ENCODE measurements at regions not wholly inside any gene's neighbourhood (a gene's known extent, or its start where the extent isn't known, plus 50 kb on each side); places are given as distances from the start of the nearest gene placed in this dataset.
"Not testable (repeated sequence)": the region's sequence is repeated elsewhere in the genome, so short reads cannot be mapped to it uniquely, and the experiment has no call there.

DNA sequence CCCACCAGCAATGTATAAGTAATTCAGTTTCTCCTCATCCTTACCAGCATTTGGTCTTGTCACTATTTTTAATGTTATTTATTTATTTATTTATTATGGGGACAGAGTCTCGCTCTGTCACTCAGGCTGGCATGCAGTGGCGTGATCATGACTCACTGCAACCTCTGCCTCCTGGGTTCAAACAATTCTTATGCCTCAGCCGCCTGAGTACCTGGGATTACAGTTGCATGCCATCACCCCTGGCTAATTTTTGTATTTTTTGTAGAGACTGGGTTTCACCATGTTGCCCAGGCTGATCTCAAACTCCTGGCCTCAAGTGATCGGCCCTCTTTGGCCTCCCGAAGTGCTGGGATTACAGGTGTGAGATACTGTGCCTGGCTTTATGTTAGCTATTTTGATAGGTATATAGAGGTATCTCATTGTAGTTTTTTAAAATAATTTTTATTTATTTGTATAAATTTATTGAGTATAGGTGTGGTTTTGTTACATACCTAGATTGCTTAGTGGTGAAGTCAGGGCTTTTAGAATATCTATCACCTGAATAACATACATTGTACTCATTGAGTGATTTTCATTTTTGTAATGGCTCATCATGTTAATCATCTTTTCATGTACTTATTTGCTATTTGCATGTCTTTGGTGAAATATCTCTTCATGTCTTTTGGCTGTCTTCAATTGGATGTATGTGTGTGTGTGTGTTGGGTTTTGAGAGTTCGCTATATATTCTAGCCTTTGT is 53.3 kb downstream of the TANC2 start:
- DNase-seq: no peak

DNA sequence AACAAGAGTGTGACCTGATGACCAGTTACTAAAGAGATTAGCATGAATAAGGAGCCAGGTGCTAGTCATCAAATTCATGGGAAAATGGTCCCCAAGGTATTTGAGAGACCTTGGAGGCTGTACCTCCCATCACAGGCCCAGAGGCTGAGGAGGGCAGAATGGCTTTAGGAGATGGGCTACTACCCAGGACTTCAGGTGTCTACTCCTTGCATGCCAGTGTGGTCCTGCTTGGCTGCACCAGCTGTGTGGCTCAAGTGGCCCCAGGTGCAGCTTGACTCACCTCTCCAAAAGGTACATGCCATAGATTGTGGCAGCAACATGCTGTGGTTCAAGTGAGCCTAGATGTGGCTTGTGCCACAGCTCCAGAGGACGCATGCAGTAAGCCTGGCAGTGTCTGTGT is 56.5 kb downstream of the TANC2 start:
- no peak for DNase-seq

DNA sequence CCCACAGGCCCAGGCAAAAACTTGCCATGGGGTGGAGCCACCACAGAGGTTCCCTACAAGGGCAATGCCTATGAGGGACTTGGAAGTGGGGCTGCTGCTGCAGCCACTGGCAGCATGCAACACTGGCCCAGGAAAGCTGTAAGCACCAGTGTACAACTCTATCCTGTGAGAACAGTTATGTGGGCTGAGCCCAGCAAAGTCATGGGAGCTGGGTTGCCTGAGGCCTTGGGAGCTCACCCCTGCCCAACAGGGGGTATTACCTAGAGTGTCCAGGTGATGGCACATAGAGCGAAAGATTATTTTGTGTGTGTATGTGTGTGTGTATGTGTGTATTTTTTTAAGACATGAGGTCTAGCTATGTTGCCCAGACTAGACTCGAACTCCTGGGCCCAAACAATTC is 57.0 kb downstream of the TANC2 start:
- DNase-seq: no peak

DNA sequence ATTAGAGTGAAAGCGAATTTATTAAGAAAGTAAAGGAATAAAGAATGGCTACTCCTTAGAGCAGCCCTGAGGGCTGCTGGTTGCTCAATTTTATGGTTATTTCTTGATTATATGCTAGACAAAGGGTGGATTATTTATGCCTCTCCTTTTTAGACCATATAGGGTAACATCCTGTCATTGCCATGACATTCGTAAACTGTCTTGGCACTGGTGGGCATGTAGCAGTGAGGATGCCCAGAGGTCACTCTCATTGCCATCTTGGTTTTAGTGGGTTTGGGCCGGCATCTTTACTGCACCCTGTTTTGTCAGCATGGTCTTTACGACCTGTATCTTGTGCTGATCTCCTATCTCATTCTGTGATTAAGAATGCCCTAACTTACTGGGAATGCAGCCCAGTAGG is 58.2 kb downstream of the TANC2 start:
- no peak for DNase-seq

DNA sequence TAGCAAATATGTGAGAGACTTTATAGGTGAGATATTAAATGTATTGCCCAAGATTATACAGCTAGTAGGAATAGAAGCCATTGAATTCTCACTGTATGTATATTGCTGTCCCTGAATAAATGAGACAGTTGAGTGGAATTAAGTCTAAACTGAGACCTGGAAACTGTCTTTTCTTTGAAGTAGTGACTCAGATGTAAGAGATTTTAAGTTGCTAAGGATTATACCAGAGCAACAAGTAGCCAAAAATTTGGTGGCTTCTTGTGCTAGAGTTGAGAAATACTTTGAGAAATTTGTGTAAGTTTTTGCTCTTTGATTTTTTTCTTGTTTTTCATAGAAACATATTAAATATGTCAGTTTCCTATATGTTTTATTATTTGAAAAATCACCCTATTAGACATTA is 58.7 kb downstream of the TANC2 start:
- DNase-seq: no peak

DNA sequence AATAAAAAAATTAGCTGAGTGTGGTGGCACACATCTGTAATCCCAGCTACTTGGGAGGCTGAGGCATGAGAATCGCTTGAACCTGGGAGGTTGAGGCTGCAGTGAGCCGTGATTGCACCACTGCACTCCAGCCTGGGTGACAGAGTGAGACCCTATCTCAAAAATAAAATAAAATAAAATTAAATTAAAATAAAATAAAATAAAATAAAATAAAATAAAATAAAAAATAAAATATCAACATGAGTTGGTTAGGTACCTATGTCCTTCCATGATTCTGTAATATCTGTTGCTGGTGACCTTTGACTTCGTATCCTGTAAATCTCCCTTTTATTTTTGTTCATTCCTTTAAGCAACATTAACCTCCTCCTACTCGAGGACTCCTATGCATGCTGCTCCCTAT is 59.6 kb downstream of the TANC2 start:
- DNase-seq: not testable (repeated sequence)

DNA sequence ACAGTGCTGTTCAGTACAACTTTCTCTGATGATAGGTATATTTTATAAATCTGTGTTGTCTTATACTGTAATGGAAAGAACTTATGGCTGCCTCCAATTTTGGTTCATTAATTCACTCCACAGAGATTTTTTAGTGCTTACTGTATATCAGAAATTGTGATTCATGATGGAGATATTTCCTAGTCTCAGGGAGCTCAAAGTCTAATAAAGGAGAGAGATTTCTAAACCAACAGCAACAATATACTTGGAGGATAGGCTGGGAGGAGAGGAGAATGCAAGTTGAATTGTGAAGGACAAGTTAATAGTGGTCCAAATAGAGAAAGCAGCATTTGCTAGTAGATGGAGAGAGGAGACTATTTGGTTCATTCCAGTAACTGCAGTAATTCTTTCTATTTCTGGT is 63.5 kb downstream of the TANC2 start:
- no peak for DNase-seq

DNA sequence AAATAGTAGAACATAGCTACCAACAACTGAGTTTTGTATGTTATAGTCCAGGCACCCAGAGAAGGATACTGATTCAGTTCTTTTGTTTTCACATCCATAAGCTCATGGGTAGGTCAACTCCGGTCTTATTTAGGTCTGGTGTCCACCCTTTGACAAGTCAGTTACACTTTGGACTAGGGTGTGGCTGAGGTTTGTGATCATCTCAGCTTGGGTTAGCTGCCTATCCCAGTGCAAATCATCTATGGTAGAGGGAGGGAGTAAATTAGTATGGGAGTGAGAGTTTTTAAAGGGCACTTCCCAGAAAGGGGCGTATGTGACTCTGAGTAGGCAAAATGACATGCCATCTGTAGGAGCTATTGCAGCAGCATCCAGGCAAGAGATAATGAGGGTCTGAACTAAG is 66.1 kb downstream of the TANC2 start:
- DNase-seq: no peak

DNA sequence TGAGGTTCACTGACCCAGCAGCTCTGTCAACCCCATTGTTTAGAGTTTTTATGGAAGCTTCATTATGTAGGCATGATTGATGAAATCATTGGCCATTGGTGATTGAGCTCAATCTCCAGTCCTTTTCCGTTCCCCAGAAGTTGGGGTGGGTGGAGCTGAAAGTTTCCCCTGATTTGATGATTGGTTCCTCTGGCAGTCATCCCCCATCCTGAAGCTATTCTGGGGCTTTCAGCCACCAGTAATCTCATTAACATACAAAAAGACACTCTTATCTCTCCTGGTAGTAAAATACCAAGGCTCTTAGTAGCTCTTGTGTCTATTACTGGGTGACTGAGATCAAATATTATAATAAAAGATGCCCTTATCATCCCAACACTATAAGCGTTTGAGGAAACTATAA is 67.1 kb downstream of the TANC2 start:
- no peak for DNase-seq

DNA sequence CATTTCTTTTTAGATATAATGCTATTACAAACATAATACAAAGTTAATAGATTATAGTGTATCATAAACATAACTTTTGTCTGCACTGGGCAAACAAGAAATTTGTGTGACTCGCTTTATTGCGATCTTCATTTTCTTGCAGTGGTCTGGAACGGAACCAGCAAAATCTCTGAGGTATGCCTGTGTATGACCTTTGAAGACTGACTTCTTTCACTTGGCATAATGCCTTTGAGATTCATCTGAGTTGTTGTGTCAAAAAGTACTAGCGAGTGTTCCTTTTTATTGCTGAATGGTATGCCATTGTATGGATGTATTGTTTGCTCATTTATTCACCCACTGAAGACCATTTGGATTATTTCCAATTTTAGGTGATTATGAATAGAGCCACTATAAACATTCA is 69.2 kb downstream of the TANC2 start:
- DNase-seq: no peak

DNA sequence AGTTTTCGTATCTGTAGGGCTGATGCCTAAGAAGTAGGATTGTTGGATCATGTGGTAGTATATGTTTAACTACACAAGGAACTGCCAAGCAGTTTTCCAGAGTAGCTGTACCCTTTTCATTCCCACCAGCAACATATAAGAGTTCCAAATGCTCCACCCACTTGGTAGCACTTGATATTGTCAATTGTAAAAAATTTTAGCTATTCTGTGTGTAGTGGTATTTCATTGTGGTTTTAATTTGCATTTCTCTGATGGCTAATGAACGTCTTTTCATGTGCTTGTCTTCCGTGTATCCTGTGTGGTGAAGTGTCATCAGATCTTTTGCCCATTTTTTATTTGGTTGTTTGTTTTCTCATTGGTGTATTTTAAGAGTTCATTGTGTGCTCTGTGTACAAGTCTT is 69.7 kb downstream of the TANC2 start:
- DNase-seq: no peak

DNA sequence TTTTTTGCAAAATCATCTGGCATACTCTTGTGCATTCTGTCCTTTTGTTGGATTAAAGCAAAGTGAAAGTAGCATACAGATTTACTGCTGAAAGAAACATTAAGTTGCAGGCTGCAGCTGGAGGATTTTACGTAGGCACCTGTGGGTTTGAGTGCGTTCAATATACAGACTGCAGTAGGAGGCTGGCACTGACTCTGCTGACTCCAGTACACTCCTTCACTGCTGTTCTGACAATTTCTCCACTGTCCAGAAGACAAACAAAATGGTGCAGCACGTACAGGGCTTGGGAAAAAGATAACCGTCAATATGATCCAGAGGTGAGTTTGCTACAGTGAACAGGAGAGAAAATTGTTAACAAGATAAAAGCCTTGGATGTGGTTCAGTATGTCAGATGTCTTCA is 73.3 kb downstream of the TANC2 start:
- DNase-seq: peak; percentile 6

DNA sequence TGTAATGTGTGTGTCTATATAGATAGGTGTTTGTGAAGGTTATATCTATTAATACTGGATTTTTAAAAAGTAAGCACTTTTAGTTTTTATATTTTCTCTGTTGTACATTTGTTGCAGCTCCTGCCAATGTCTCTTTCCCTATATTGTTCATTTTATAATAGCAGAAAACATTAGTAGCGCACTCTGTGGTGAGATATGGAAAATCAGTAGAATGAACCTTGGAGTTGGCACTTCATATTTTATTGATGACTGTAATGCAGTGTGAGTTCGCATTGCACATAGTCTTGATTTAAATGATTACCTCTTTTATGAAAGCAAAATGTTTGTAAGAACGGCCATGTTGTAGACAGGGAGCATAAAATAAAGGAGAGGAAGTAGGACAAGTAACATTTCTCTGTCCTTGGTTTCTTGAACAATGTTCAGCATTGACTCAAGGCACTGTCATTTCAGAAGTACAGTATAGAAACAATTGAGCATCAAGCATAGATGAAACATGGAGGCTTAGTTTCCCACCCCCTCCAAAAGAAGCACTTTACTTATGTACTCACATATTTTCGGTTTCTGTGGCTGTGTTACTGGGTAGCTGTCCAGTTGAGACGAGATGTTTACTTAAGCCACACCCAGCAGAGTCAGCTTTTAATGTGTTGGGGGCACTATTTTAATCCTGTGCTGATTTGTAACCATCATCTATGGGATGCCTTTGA is 74.0 kb downstream of the TANC2 start:
- DNase-seq: no peak

DNA sequence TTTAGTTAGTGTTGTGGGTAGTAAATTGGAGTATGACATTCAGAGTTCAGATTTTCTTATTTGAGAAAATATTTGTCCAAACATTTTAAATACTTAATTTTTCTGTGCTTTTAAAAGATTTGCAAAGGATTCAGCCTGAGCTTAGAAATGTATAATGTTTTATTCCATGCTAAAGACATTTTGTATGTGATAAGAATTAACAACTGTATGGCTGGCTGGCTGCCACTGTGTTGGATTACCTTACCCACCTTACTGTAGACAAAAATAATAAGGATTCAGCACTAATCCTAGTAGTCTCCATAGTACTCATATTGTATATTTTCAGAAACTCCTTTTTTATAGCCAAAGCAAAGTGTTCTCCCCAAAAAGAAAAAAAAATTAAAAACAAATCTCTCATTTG is 74.8 kb downstream of the TANC2 start:
- no peak for DNase-seq

DNA sequence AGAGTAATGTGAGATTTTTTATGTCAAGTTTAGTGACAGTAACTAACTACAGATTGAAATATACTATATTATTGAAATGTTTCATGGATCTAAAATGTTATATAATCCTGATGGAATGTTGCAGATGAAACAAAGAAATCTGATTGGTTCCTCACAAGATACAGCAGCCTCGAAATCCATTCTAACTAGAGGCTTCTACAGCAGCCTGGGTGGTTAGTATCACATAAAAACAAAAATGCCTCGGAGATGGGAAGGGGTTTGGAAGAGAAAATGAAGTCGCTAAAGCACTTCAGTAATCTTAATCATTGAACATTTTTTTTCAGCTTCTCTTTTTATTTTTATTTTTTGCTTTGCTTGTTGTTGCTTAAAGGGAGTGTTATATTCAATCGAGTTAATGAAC is 75.2 kb downstream of the TANC2 start:
- no peak for DNase-seq

DNA sequence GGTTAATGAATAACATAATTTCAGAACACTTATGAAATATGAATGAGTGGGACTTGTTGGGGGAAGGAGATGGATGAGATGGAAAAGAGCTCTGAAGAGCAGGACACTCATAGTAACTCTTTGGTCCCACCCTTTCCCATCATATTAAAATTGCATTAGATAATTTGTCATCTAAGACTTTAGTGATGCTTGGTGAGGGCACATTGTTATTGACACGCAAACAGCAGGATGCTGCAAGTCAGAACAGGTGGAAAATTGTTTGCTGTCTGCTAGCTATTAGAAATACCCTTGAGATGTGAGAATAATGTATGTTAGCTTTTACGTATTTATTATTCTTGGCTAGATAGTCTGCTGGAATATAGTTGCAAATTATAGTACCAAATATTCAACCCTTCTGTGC is 75.7 kb downstream of the TANC2 start:
- peak; percentile 47 for DNase-seq

DNA sequence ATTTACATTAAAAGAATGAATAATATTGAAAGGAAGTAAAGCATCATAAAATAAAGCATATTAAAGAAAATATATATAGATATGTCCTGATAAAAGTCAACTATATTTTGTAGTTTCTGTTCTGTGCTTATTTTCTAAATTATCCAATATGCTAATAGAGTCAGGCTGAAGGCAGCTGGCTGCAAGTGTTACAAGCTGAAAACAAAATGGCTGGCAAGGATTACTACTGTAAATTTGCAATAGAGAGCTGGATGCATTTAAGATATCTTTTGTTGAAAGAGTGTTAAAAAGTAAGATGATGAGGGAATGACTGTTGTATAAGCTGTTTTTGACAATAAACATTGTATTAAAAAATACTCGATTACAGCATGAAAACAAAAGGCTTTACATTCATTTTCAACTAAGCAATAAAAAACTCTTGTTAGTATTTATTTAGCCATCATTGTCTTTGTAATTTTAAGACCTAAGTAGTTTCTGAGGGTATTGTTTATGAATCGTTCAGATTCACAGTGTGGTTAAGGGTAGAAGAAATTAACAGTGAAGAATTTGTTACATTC is 76.3 kb downstream of the TANC2 start:
- no peak for DNase-seq

DNA sequence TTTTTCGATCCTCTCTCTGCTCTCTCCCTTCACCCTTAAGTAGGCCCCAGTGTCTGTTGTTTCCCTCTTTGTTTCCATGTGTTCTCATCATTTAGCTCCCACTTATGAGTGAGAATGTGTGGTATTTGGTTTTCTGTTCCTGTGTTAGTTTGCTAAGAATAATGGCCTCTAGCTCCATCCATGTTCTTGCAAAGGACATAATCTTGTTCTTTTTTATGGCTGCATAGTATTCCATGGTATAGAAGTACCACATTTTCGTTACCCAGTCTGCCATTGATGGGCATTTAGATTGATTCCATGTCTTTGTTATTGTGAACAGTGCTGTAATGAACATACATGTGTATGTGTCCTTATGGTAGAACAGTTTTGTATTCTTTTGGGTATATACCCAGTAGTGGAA is 91.5 kb downstream of the TANC2 start:
- DNase-seq: not testable (repeated sequence)

DNA sequence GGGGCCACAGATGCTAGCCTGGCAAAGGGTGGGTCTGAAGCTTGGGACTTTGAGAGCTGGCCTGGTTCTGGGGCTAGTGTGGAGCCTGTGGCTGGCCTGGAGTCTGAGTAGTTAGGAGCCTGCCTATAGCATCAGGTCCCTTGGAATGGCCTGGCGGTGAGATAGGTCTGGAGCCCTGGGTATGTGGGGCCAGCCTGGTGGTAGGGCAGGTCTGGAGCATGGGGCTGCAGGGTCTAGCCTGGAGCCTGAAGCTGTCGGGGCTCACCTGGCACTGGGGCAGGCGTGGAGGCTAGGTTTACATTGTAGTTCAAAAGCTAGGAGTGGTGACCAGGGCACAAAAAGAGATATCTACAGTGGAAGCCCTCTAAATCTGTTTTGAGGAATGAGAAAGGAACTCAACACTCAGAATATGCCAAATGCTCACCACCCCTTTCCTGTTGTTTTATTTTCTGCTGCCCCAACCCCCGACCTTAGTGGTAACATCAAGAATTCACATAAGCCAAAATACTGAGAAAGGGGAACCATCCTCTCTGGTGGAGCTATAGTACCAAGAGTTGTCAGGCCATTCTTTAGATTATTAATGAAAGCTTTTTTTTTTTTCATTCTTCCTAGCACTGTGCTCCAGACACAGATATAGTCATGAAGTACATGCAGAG is 100.3 kb downstream of the TANC2 start:
- DNase-seq: no peak

DNA sequence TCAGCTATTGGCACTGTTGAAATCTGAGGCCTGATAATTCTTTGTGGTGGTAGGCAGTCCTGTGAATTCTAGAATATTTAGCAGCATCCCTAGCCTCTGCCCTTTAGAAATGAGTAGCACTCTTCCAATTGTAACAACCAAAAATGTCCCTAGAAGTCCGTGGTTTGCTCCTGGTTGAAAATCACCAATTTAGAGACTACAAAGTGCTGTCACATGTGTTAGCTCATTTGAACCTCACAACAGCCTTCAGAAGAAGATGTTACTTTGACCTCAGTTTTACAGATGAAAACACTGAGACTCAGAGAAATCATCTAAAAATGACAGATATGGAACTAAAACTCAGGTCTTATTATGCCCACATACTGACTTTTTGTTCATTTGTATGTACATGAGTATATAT is 103.2 kb downstream of the TANC2 start:
- DNase-seq: no peak

DNA sequence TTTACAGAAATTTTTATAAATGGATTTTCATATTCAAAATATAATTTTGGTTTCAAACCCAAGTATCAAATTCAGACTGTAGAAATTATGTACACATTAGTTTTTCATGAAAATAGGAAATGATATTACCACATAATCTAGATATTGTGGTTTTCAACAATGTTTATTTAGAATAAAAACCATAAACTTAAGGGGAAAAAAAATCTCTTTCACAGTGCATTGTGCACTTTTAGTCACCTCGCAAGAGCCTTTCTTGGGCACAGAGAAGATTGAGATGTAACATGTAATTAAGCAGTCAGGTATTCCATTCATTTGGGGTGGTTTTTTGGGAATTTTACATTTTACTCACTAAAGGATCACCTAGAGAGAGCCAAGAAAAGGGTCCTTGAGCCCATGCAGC is 104.0 kb downstream of the TANC2 start:
- no peak for DNase-seq

DNA sequence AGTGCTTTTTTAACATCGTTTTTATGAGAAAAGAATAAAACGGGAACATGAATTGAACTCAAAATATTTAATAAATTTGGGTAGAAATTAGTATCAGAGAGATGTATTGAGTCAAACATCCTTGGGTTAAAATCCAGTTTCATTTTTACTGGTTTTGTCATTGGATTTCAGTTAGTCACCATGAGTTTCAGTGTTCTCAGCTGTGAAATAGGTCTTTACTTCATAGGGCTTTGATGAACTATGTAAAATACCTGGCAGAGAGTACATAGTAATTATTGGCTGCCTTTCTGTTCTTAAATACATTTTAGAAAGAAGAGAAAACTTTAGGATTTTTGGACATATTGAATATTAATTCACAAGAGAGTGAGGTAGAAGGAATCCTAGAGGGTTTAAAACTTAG is 105.8 kb downstream of the TANC2 start:
- no peak for DNase-seq

DNA sequence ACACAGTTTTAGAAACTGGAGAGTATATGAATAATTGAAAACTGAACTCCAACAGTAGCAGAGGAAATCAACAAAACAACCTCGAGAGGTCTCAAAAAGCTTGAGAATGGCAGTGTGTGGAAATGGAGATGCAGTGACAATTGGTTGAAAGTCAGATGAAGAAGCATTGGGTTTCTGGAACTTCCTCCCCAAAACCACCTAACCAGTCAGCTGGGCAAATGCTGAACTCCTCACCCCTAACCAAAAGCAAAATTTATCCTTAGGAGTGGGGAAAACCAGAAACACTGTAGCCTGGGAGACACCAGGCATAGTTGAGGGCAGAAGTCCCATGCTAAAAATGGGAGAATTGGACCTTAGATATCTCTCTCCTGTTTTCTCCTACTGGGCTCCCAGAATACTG is 109.9 kb downstream of the TANC2 start:
- no peak for DNase-seq

DNA sequence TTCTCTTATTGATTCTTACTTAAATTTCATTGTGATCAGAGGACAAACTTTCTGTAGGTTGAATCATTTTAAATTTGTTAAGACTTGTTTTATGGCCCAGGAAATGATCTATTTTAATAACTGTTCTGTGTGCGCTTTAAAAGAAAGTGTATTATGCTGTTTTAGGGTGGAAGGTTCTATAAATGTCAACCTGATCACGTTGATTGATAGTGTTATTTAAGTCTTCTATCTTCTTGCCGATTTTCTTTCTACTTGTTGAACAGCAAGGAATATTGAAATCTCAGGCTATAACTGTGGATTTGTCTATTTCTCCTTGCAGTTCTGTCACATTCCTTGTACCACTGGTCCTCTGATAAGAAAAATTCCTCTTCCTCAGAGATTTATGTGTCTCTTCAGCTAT is 112.7 kb downstream of the TANC2 start:
- no peak for DNase-seq

Measured in NCI-H187 treated with DMSO at 0.1 percent for 48 hours (cell line).